ENCODE measurements at regions not wholly inside any gene's neighbourhood (a gene's known extent, or its start where the extent isn't known, plus 50 kb on each side); places are given as distances from the start of the nearest gene placed in this dataset.
"Not testable (repeated sequence)": the region's sequence is repeated elsewhere in the genome, so short reads cannot be mapped to it uniquely, and the experiment has no call there.

DNA sequence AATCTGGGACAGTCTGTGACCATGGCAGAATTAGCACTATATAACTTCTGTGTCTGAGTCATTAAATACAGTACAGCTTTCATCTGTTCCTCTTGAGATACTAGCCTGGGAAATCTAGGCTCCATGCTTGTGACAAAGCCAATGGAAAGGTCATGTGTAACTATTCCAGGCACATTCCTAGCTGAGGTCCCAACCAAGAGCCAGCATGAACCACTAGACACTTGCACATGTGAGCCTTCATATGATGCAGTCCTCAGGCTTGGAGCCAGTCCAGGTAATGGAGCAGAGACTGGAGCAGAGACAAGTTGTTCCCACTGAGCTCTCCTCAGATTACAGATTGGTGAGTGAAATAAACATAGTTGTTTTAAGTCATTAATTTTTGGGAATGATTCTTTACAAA lies 412.4 kb upstream of the ZNF462 start:
- no peak for DNase-seq

DNA sequence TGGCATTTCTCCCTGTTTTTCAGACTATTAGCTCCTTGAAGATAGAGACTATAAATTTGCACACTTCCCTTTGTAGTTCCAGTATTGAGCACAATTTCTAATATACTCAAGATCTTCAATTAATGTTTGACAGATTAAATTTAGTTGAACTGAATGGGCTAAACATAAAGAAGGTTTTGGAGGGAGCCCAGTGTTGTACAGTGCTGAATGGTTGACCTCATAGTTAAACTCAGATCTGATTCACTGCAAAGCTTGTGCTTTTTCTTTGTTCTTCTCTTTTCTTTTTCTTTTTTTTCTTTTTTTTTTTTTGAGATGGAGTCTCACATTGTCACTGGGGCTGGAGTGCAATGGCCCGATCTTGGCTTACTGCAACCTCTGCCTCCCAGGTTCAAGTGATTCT lies 411.7 kb upstream of the ZNF462 start:
- DNase-seq: no peak

DNA sequence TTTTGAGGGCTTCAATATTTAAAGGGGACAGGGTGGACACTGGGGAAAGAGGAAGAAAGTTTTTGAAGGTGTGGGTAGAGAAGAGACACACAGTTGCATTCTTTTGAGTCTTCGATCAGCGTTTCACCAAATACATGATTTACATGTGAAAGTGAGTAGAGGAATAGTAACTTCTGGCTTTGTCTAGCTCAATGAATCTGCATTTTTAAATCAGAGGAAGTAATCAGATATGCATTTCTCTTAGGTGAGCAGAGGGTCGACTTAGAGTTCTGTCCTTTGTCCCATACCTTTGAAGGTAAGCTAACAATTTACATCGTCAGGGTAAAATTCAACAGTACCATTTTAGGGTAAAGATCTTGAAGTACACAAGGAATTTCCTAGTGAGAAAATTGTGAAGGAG lies 406.4 kb upstream of the ZNF462 start:
- no peak for DNase-seq

DNA sequence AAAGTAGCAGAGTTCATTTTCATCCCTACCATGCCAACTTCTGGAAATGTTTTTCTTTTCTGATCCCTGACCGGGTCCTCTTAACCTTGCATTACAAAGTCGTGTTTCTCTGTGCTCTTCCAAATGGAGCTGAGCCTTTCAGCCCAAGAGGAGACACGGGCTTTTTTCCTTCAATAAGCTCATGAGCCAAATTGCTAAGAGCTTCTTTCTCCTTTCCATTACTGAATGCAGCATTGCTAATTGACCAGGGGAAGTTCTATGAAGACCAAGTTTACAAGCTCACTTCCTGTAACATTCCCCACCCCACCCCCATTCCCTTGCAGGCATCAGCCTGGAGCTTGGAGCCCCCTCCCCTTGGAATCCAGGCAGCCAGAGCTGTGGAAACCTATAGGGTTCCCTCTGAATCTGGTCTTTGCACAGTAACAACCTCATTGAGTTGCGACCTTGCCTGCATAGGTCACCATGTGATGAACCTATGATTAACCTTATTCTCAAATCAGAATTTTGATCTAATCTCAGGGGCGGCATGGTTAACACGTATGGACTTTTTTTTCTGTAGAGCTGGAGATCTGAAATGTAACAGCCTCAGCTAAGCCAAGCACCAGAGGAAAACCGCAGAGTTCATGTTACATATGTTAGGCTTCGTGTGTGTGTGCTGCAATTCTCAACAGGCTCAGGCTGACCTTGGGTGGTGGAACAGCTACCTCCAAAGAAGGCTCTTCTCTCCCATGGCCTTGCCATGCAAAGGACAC lies 395.7 kb upstream of the ZNF462 start:
- DNase-seq: no peak

DNA sequence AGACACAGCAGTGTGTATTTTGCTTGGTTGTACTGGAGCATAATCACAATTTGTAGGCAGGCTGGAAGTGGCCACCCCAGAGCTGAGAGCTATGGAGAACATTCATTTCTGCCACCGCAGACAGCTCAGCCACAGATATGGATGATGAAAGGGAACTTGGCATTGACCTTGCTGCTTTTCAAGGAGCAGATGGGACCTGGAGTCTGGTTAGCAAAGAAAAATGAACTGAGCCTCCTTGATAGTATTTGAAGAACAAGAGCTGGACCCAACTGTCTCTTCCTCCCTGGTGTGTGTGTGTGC lies 395.2 kb upstream of the ZNF462 start:
- DNase-seq: no peak

DNA sequence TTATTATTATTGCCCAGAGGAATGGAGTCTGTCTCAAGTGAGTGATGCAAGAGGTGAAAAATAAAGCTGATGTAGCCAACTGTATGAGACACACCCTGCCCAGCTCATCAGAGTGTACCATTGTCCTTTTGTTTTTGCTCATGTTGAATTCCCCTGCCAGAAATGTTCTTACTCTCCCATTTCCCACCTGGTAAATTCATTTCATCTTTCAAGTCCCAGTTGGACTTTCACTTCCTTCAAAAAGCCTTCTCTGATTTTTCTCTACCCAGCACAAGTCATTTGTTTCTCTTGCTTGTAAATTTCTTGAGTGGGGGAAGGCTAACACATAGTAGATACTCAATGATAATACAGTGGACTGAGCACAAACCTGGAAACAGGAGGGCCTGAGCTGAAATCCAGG lies 394.5 kb upstream of the ZNF462 start:
- no peak for DNase-seq

DNA sequence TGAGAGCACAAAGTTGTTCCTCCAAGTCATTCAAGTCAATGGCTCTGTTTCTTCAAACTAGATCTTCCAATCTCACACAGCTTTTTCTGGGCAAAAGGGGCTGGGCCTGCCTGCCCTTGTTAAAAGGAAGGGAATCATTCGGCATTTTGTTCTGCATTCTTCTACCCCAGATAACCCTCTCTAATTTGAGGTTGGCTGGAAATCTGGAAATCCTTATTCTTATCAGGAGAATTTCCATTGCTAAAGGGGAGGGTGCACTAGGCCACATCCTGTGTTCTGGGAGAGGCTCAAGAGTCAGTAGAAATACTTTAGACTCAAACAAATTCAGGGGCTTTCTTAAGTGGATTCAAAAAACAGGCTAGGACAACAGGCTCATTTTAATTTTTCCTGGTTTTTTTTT lies 384.7 kb upstream of the ZNF462 start:
- no peak for DNase-seq

DNA sequence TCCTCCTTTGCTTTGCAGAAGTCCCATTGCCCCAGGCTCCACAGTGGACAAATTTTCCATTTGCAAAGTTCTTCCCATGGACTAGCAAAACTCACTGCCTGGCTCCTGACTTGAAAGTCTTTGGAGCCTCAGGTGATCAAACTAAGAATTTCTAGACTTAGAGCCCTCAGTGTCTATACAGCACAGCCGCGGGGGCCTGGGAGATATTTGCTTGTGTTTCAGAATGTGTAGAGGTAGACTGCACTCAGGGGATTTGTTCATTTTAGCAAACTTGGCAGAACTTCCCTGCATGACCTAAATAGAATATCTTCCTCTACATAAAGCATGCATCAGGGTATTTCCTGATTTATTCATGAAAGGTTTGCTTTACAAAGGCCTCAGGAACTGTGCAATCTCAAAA lies 384.2 kb upstream of the ZNF462 start:
- no peak for DNase-seq

DNA sequence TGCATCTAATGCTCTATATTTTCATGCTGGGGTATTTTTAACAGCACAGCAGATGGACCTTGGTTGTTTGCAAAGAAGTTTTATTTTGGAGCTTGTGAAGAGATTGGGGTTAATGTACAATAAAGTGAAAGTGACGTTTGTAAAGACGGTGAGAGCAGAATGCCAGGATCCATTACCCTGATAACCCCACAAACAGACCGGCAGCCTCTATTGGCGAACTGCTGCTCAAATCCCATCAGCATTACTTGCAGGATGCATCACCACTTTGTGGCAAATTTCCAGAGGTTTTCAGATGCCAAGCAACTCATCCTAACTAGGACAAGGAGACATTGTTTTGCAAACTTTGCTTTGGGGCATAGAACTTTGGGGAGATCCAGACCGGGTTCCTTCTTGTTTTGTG lies 383.3 kb upstream of the ZNF462 start:
- DNase-seq: no peak

DNA sequence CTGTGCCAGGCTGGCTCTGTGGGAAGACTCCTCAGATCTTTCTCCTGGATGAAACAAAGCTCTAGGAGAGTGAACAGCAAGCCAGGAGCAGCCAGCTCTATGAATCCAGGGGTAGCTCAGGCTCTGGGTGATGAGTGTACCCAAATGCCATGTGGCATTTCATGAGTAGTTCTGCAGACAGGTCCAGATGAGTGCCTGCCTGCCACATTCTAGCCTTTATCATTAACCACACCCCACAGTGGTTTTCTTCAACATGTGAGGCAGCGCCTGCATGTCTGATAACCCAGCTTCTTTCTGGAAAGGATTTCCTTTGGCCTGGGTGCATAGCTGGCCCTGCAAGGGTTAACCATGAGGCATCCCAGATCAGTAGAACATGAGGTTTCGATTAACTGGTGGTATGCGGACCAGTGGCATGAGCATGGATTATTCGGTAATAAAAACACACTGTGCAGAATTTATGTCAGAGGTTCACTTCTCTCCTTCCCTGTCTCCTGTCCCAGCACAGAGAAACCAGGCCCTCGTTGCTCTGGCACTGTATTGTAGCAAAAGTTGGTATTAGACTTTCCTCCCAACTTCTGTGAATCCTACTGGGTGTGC lies 381.9 kb upstream of the ZNF462 start:
- no peak for DNase-seq

DNA sequence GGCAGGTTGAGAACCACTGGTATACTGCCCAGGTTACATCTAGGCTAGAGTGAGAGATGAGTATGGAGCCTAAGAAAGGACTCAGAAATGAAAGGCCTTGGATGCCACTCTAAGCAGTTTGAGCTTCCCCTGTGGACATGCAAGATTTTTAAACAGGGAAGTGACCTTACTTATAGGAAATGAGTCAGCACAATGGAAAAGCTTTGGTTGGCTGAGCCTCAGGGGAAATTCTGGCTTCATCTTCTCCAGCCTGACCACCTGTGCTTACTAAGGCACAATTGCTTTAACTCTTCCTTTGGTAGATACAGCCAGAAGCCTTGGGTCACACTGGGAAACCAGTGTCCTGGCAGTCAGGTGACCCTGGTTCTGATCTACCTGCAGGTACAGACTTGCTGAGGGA lies 380.2 kb upstream of the ZNF462 start:
- DNase-seq: no peak

DNA sequence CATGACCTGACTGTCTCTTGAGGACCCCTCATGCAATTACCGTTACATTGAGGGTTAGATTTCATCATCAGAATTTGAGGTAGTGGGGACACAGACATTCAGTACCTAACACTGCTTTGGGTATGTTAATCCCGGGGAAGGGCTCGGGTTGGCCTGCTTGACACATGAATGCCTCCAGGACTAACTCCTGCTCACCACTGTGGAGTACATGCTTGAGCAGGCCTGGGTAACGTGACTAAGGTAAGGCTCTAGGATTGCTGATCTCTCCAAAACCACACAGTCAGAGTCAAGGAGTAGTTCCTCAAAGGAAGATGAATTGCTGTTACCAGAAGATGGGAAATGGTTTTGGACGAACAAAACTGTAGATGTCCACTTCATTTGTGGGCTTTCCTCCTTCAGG lies 376.3 kb upstream of the ZNF462 start:
- no peak for DNase-seq

DNA sequence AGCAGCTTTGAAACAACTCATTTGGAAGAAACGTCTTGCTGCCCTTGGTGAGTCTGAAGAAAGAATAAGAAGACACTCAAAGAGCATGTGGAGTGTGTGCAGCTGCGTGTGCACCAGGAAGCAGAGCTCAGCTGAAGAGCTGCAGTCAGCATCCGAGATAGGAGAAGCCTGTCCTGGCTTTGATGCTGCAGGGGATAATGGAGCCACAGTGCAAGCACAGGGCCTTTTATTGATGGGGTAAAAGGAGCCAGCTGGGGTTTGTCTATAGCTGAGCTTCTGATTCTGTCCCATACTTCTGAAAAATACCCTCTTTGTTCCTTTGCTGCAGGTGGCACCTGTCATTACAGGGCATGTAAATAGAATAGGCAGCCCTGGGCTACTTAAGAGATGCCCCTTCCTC lies 375.7 kb upstream of the ZNF462 start:
- peak; percentile 26 for DNase-seq

DNA sequence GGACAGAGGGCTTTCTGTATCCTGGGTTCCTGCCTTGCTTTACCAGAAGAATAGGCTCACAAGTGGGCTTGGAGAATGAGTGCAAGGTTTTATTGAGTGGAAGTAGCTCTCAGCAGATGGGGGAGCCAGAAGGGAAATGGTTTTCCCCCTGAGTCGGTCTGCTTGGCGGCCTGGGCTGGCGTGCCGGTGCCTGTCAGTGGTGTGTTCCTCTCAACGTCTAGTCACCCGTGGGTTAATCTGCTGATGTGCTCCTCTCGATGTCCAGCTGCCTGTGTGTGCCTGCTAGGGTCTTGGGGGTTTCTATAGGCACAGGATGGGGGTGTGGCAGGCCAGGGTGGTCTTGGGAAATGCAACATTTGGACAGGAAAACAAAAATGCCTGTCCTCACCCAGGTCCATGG lies 370.8 kb upstream of the ZNF462 start:
- DNase-seq: not testable (repeated sequence)

DNA sequence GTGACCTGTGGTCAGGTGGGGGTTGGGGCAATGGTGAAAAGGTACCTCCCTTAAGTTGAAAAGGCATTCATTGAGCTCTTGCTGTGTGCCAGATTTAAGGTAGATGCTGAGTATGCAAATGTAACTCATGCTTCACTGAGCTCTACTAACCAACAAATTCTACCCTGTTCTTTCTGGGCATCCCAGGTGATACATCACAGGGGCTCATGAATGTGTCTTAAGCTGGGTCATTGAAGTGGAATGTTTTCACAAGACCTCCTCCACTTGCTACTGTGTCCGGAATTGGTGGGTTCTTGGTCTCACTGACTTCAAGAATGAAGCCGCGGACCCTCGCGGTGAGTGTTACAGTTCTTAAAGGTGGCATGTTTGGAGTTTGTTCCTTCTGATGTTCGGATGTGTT lies 362.8 kb upstream of the ZNF462 start:
- no peak for DNase-seq

DNA sequence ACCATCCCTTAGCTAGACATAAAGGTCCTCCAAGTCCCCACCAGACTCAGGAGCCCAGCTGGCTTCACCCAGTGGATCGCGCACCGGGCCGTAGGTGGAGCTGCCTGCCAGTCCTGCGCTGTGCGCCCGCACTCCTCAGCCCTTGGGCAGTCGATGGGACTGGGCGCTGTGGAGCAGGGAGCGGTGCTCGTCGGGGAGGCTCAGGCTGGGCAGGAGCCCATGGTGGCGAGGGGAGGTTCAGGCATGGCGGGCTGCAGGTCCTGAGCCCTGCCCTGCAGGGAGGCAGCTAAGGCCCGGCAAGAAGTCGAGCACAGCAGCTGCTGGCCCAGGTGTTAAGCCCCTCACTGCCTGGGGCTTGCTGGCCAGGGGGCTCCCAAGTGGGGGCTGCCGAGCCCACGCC lies 361.8 kb upstream of the ZNF462 start:
- DNase-seq: not testable (repeated sequence)

DNA sequence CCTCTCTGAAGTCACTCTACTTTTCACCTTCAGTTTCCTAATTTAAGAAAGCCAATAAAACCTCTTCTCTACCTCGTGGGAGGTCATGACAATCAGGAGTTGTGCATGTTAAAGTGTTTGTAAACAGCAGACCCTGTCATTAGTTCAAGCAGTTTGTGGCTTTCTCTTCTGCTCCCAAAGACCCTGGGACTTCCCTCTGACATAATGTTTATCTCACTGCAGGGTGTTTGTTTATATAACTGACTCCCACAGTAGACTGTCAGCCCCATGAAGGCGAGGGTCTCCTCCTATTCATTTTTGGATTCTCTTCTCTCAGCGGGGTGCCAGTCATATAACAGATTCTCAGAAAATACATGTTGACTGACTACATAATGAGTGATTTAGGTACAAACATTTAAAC lies 360.0 kb upstream of the ZNF462 start:
- DNase-seq: no peak

DNA sequence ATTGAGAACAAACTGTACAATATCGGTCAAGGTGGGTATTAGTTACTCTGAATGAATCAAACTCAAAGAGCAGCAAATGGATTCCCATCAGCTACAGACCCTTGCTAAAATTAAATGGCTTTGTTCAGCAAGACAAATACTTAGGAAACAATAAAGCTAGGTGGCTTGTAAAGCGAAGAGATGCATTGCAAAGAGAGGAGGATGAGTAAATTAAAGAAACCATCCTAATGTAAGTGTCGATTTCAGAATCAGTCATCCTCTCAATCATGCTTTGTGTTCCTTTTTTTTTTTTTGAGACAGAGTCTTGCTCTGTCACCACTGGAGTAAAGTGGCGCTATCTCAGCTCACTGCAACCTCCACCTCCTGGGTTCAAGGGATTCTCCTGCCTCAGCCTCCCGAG lies 359.2 kb upstream of the ZNF462 start:
- DNase-seq: no peak

DNA sequence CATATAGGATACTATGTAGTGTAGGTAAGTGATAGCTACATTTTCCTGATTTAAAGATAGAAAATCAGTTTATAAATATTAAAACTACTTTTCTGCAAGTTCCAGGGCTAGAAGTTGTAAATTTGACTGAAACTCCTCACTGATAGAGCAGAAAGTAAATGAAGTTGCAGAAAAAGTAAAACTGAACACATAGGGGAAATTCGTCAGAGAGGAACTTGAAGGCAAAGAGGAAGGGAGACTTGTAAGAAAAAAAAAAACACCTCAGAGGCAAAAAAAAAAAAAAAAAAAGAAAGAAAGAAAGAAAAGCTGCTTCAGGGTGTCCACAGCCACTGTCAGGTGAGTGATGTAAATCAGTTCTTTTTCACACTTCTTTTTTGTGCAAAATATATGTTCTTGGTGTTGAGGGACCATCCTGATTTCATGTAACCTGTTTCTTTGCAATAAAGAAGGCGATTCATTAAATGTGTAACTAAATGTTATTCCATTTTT lies 336.2 kb upstream of the ZNF462 start:
- DNase-seq: no peak

DNA sequence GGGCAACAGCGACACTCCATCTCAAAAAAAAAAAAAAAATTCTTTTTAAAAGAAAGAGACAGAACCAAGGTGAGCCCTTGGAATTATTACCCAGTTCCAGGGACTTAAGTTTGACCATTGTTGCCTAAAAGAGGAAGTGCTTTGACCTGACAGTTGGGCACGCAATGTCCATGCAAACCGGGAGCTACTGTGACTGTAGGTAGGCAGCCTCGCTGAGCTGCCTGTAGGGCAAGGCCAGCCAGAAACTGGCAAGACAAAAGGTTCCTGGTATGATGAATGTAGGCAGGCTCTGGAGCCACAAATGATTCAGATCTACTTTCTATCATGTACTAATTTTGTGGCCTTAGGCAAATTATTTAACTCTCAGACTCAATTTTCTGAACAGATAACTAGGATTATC lies 334.8 kb upstream of the ZNF462 start:
- no peak for DNase-seq

DNA sequence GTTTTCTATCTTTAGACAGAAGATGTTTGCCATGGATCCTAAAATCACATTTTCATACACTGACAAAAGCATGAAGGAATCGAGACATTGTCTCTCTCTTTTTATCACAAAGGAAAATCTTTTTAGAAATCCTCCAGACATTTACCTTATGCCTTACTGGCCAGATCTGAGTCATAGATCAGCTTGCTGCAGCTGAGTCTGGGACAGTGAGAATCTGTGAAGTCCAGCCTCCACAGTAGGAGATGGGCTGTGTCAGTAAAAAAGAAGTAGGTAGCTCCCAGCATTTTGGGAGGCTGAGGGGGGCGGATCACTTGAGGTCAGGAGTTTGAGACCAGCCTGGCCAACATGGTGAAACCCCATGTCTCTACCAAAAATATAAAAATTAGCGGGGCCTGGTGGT lies 333.4 kb upstream of the ZNF462 start:
- no peak for DNase-seq

DNA sequence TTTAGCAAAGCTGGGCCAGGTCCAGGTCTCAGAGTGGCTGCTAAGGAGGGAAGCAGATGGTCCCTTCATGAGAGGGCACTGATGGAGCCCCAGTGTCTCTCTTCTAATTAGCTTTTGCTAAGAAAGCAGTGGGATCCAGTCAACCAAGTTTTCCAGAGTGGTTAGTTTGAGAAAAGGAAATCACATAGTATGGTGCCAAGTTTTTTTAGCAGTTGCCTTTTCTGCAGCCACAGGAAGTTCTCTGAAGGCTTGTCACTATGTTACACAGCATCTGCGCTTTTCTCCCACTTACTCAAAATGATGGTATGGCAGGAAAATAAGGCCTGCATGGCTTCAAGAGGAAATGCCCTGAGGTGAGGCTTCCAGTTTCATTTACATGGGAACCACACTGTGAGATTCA lies 331.5 kb upstream of the ZNF462 start:
- DNase-seq: no peak

DNA sequence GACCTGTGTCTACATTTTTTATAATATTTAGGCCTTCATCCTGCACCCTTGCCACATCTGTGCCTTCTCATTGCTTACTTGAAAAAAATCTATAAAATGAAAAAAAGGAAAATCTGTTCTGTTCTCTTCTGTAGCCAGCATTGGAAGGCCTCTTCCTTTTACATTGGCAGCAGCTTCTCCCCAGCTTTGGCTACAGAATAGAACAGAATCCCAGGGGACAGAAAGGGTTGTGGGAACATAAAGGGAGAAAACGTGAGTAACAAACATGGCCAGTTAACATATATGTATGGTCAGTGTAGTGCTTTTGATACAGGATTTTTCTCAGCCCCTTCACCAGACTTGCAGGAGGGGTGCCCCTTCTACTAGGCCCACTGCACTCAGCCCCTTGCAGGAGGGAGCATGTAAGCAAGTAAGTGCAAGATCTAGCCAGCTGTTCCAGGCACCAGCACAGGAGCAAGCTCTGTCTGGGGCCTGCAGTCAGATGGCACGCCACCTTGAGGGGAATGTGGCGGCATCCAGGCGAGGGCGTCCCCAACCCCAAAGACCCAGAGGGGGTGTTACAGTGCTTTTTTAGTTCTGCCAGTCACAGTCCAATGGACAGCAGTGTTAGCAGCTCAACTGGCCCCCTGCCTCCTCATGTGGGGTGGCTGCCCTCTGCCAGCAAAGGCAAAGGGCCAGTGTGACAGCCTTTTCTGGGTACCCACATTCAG lies 330.5 kb upstream of the ZNF462 start:
- no peak for DNase-seq

DNA sequence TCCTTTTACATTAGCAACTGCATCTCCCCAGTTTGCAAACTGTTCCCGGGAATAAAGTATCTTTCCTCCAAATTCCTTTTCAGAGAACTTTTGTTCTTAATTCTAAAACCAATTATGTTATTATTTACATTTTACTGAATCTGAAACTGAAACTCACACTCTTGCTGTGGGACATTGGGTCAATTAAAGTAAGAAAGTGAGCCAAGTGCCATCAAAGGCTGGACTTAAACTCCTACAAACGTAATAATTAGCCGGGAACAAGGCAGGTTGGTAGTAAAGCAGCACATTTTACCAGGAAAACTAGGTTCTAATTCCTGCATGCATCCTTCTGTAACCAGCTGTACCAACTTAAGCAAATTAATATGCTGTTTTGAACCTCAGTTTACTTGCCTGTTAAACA lies 328.2 kb upstream of the ZNF462 start:
- DNase-seq: no peak

DNA sequence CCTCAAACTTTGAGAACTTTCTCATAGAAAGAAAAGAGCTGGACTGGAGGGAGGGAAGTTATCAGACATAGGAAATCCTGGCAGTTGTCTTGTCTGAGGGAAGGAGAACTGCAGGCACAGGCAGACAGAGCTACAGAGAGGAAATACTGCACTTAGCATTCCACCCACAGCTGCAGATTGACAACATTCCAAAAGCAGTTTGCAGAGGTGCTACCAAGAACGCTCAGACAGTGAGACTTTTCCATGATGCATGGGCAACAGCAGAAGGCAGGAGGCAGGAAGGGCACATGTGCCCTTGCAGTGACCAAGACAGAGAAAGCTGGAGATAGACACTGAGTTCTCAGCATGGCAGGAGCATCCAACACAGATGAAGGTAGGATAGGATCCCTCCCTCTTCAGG lies 327.5 kb upstream of the ZNF462 start:
- DNase-seq: no peak
